OCI-LY7 (cell line): ENCODE measurements at regions not wholly inside any gene's neighbourhood (a gene's known extent, or its start where the extent isn't known, plus 50 kb on each side); places are given as distances from the start of the nearest gene placed in this dataset.

ENCODE experiments used
- BruUV-seq: library from RNA; stranded (reverse); fragments of 400-500 nt; replicated peaks from 2 replicates; lab custom pipeline; 2021; lab: Mats Ljungman, UMichigan
- CTCF ChIA-PET: fragments of 300-600 bp; sonication (Branson Sonifier 250); formaldehyde crosslinking; loops from one replicate; lab custom pipeline; 2022; ENCODE audit warnings: antibody characterized with exemption; ENCODE audit not compliant: unreplicated experiment; lab: Charles Lee
- POLR2A ChIA-PET: fragments of 300-600 bp; sonication (Branson Sonifier 250); formaldehyde crosslinking; loops from one replicate; lab custom pipeline; 2022; ENCODE audit warnings: antibody characterized with exemption; lab: Charles Lee
- DNase-seq: peaks from one replicate; pipeline ENCODE4 v3.0.0-alpha.2; 2015; ENCODE audit warnings: low spot score
- H2AFZ ChIP-seq: fragments of 200-600 bp; sonication (generic), shearing (Covaris generic); 2 replicates; pipeline ENCODE4 v1.6.1; 2014; ENCODE audit warnings: mild to moderate bottlenecking, antibody characterized with exemption, low read length, moderate library complexity
- H3K27ac ChIP-seq: fragments of 200-600 bp; sonication (generic); 2 replicates; pipeline ENCODE4 v1.5.1; 2014; ENCODE audit warnings: mixed run types, low read depth, mild to moderate bottlenecking, moderate library complexity, low read length, inconsistent platforms; ENCODE audit not compliant: poor library complexity, severe bottlenecking
- H3K36me3 ChIP-seq: fragments of 200-600 bp; sonication (generic); 2 replicates; pipeline ENCODE4 v1.6.1; 2014; ENCODE audit warnings: mild to moderate bottlenecking, antibody characterized with exemption, low read length, moderate library complexity, mixed read lengths; ENCODE audit not compliant: insufficient read depth
- H3K4me1 ChIP-seq: fragments of 200-600 bp; sonication (generic); 2 replicates; pipeline ENCODE4 v1.5.1; 2014; ENCODE audit warnings: mild to moderate bottlenecking, low read length; ENCODE audit not compliant: insufficient read depth, poor library complexity, severe bottlenecking
- H3K4me2 ChIP-seq: fragments of 200-600 bp; sonication (generic); 2 replicates; pipeline ENCODE4 v1.6.1; 2014; ENCODE audit warnings: mild to moderate bottlenecking, low read length
- H3K4me3 ChIP-seq: fragments of 200-600 bp; sonication (generic); 2 replicates; pipeline ENCODE4 v1.5.1; 2014; ENCODE audit warnings: mild to moderate bottlenecking, low read depth, low read length; ENCODE audit not compliant: poor library complexity, severe bottlenecking
- H3K79me2 ChIP-seq: fragments of 200-600 bp; sonication (generic); 2 replicates; pipeline ENCODE4 v1.6.1; 2016; ENCODE audit warnings: low read depth, mild to moderate bottlenecking, low read length, moderate library complexity, mixed read lengths; ENCODE audit not compliant: insufficient read depth
- H3K9me2 ChIP-seq: fragments of 200-600 bp; sonication (generic); 2 replicates; pipeline ENCODE4 v1.6.1; 2016; ENCODE audit warnings: mild to moderate bottlenecking, low read length, mixed read lengths; ENCODE audit not compliant: insufficient read depth
- H3K9me3 ChIP-seq: fragments of 200-600 bp; sonication (generic); 2 replicates; pipeline ENCODE4 v1.6.1; 2014; ENCODE audit warnings: mild to moderate bottlenecking, mixed run types, low read length, mixed read lengths
- H4K20me1 ChIP-seq: fragments of 200-600 bp; sonication (generic); 2 replicates; pipeline ENCODE4 v1.6.1; 2014; ENCODE audit warnings: mild to moderate bottlenecking, antibody characterized with exemption, low read length, moderate library complexity, mixed read lengths; ENCODE audit not compliant: insufficient read depth
- CTCF ChIP-seq: fragments of 200-600 bp; sonication (generic); conservative IDR thresholded peaks from 2 replicates; pipeline ENCODE4 v1.5.1; 2014; ENCODE audit warnings: mild to moderate bottlenecking, antibody characterized with exemption, low read length, moderate library complexity, mixed read lengths
- EZH2phosphoT487 ChIP-seq: fragments of 200-600 bp; sonication (generic); IDR thresholded peaks from 2 replicates; pipeline ENCODE4 v1.6.1; 2018; ENCODE audit warnings: low read depth, borderline replicate concordance, mild to moderate bottlenecking, mixed run types, antibody characterized with exemption, low read length, moderate library complexity, mixed read lengths
- intact Hi-C: fragments of 100-400 bp; cut with micrococcal nuclease; formaldehyde crosslinking; loops from one replicate; pipeline ENCODE4 v1.10.0; 2022; ENCODE audit not compliant: unreplicated experiment

- ChIA-PET POLR2A (no interaction called here), CTCF (no interaction called here)
- Histone ChIP-seq H3K4me1 (no peaks in the 10 kb centered on the region), H3K9me2 (no peaks in the 10 kb centered on the region), H3K4me2 (no peak overlapping the region), H3K9me3 (no peaks in the 10 kb centered on the region), H2AFZ (no peak overlapping the region), H3K79me2 (no peaks in the 10 kb centered on the region), H3K4me3 (no peak overlapping the region), H3K27ac (no peak overlapping the region), H4K20me1 (no peaks in the 10 kb centered on the region), H3K36me3 (no peaks in the 10 kb centered on the region)
- TF ChIP-seq EZH2phosphoT487 (no peak), CTCF (no peak)
- no peak for DNase-seq
- intact Hi-C loops: no loop called here
- no TSS peak for BruUV-seq
Measured at GRCh38 chr13:78054157-78054556, 135.5 kb upstream of the EDNRB start.

DNA sequence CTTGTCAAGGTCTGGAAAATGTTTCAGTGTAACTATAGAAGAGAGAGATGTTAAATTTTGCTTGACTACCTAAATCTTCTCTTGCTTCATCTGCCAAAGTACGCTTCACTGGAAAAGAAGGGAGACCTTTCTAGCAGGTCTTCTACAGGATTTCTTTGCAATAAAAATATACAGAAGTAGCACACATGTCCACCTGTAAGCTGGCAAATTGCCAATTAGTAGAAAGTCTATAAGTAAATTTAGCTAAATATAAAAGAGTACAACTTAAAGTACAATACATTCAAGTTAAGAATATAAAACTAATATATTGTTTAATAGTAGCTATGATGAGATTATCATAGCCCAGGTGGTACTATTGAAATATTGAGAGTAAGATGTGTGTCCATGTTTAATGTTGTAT, 128.5 kb upstream of the EDNRB start:
- Histone ChIP-seq H3K36me3 (no peaks in the 10 kb centered on the region), H3K4me1 (no peaks in the 10 kb centered on the region), H2AFZ (no peak overlapping the region), H3K9me3 (no peaks in the 10 kb centered on the region), H3K9me2 (no peaks in the 10 kb centered on the region), H4K20me1 (no peaks in the 10 kb centered on the region), H3K4me2 (no peak overlapping the region), H3K27ac (no peak overlapping the region), H3K79me2 (no peaks in the 10 kb centered on the region), H3K4me3 (no peak overlapping the region)
- no peak for DNase-seq
- ChIA-PET POLR2A (no interaction called here), CTCF (no interaction called here)
- TF ChIP-seq CTCF (no peak), EZH2phosphoT487 (no peak)
- intact Hi-C loops: no loop called here
- BruUV-seq: no TSS peak

GRCh38 chr13:78046331-78046730, 127.7 kb upstream of the EDNRB start:
- no TSS peak for BruUV-seq
- H3K9me2 ChIP-seq: no peaks in the 10 kb centered on the region
- intact Hi-C loops: no loop called here
- no peak for DNase-seq
- no peaks in the 10 kb centered on the region for H3K36me3 ChIP-seq
- POLR2A ChIA-PET: no interaction called here
- no peak overlapping the region for H3K4me3 ChIP-seq
- H3K79me2 ChIP-seq: no peaks in the 10 kb centered on the region
- H3K4me2 ChIP-seq: no peak overlapping the region
- TF ChIP-seq EZH2phosphoT487 (no peak), CTCF (no peak)
- H3K27ac ChIP-seq: no peak overlapping the region
- H3K4me1 ChIP-seq: no peaks in the 10 kb centered on the region
- H4K20me1 ChIP-seq: no peaks in the 10 kb centered on the region
- no peaks in the 10 kb centered on the region for H3K9me3 ChIP-seq
- no peak overlapping the region for H2AFZ ChIP-seq
- CTCF ChIA-PET: no interaction called here
